Heart left ventricle (tissue), 13 donors: ENCODE measurements at regions not wholly inside any gene's neighbourhood (a gene's known extent, or its start where the extent isn't known, plus 50 kb on each side); places are given as distances from the start of the nearest gene placed in this dataset.

Experiments
- POLR2A ChIP-seq, 2 donors: fragments of 450-650 bp; IDR thresholded peaks; one replicate each; pipeline ENCODE4 v1.6.1; 2017; ENCODE audit warnings: antibody characterized with exemption in 2 of 2, mild to moderate bottlenecking in 2 of 2, moderate library complexity in 2 of 2
- TF ChIP-seq, protein P1 (sequence below), 12 donors: fragments of 200-600 bp; sonication (generic) in 4 of 12; IDR thresholded peaks; one replicate each; pipeline versions ENCODE4 v1.5.0 to v1.8.0; 2018 to 2022; ENCODE audit warnings: antibody characterized with exemption in 12 of 12, mild to moderate bottlenecking in 5 of 12
- donor health status: ischemic (EF 13 %, LVEDD 7.1; RV severe dilation, severe dysfunction).
- donor health status: DM: no; HTN: yes; CAD: no.
- donor health status: DM: no; HTN: no; CAD: no.
- donor health status: ischemic (EF 25% LVEDD 6.9; RV normal size, moderate dysfunction).
- donor health status: ischemic (EF 25% LVEDD 5.7; RV mildly dilated, moderate dysfunction).
- donor health status: ischemic (EF 35%, LVEDD 5.7; RV mildly dilated, moderate dysfunction).
- donor health status: nonischemic (EF 11% LVEDD 7.7; RV severe dilation, severe dysfunction).
- donor health status: DM: yes; HTN: yes; CAD: no.
- donor health status: PGD.
- donor health status: ischemic (EF 29% LVEDD 5.4; RV normal size, mild dysfunction).
- donor health status: nonischemic (EF 23%, LVEDD 6.1; RV moderate dilation, normal function).

DNA sequence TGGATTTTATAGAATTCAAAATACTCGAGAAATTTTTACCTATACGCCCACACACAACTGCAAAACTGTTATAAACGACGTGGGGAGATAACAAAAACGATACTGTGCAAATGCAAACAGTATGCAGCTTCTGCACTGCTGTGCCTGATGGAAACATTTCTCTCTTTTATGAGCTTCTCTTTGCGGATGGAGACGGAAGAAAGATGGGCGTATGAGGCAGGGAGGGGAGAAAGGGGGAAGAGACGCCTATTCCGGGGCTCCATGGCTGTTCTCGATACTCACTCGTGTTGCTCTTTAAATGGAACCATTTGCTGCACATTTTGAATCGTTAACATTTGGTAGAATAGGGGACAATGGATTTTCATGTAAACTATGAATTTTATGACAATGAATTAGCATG lies 69.1 kb upstream of the EXOC2 start:
- TF ChIP-seq POLR2A (IDR thresholded peaks at IDR 0.05), result no peak
- TF ChIP-seq, protein P1, sequence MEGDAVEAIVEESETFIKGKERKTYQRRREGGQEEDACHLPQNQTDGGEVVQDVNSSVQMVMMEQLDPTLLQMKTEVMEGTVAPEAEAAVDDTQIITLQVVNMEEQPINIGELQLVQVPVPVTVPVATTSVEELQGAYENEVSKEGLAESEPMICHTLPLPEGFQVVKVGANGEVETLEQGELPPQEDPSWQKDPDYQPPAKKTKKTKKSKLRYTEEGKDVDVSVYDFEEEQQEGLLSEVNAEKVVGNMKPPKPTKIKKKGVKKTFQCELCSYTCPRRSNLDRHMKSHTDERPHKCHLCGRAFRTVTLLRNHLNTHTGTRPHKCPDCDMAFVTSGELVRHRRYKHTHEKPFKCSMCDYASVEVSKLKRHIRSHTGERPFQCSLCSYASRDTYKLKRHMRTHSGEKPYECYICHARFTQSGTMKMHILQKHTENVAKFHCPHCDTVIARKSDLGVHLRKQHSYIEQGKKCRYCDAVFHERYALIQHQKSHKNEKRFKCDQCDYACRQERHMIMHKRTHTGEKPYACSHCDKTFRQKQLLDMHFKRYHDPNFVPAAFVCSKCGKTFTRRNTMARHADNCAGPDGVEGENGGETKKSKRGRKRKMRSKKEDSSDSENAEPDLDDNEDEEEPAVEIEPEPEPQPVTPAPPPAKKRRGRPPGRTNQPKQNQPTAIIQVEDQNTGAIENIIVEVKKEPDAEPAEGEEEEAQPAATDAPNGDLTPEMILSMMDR (IDR thresholded peaks at IDR 0.05), result no peak
